Astrocyte of the cerebellum (primary cell): ENCODE measurements at regions not wholly inside any gene's neighbourhood (a gene's known extent, or its start where the extent isn't known, plus 50 kb on each side); places are given as distances from the start of the nearest gene placed in this dataset.

Experiments used
- DNase-seq: peaks from one replicate; pipeline ENCODE4 v3.0.0-alpha.2; 2011; ENCODE audit warnings: low read depth
- H3K4me3 ChIP-seq: 2 replicates; pipeline ENCODE4 v1.5.1; 2011; ENCODE audit warnings: mild to moderate bottlenecking, low read depth, low read length, moderate library complexity
- CTCF ChIP-seq: IDR thresholded peaks from 2 replicates; pipeline ENCODE4 v1.5.1; 2012; ENCODE audit warnings: low read length, low read depth, moderate library complexity, mild to moderate bottlenecking; ENCODE audit errors: missing control alignments
- in situ Hi-C: cut with HindIII; loops from 2 replicates; pipeline ENCODE4 v1.10.0; 2017; ENCODE audit warnings: low sequenced_read_pairs

- TF ChIP-seq CTCF, result no peak
- in situ Hi-C loops, result no loop called here
- no peak overlapping the region for H3K4me3 ChIP-seq
- no peak for DNase-seq
These were observed 258.0 kb downstream of the MYCN start for GRCh38 chr2:16198166-16198912.

GRCh38 chr2:16197504-16198147, 257.3 kb downstream of the MYCN start:
- in situ Hi-C loops, result no loop called here
- H3K4me3 ChIP-seq, result no peak overlapping the region
- no peak for DNase-seq
- no peak for TF ChIP-seq CTCF

- no peak for TF ChIP-seq CTCF
- no peak for DNase-seq
- H3K4me3 ChIP-seq, result no peak overlapping the region
- in situ Hi-C loops, result no loop called here
These were observed 256.5 kb downstream of the MYCN start for GRCh38 chr2:16196687-16197503.

- TF ChIP-seq CTCF, result no peak
- DNase-seq, result no peak
- no peak overlapping the region for H3K4me3 ChIP-seq
- in situ Hi-C loops, result no loop called here
These were observed 255.3 kb downstream of the MYCN start for GRCh38 chr2:16195681-16196070.

- TF ChIP-seq CTCF, result no peak
- in situ Hi-C loops, result no loop called here
- H3K4me3 ChIP-seq, result no peak overlapping the region
- DNase-seq, result no peak
These were observed 254.8 kb downstream of the MYCN start for GRCh38 chr2:16194931-16195680.

- no peak overlapping the region for H3K4me3 ChIP-seq
- in situ Hi-C loops, result no loop called here
- DNase-seq, result no peak
- no peak for TF ChIP-seq CTCF
These were observed 254.2 kb downstream of the MYCN start for GRCh38 chr2:16194530-16194929.
